ENCODE measurements at regions not wholly inside any gene's neighbourhood (a gene's known extent, or its start where the extent isn't known, plus 50 kb on each side); places are given as distances from the start of the nearest gene placed in this dataset.

DNA sequence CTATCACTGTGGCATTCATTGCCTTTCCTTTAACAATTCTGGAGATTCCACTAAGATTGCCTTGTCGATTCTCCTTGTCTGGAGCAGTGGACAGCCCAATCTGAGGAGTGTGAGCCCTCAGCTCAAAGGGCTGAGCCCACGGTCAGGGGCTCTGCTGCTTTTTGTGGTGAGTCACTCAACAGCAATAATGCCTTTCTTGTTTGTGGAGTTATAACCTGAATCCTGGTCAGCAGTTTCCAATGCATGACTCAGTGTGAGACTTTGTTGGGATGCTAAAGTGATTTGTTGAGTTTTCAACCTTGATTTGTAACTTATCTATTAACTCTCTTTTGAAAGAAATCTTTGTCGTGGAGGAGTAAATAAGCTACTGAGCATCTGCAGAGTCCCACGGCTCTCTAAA, 183.5 kb downstream of the TJP1 start:
- no peak for FAIRE-seq
- dilution Hi-C loops (cut with MboI; ENCODE audit: extremely low pct_ligation_motif_present, low sequenced_read_pairs), result no loop called here

DNA sequence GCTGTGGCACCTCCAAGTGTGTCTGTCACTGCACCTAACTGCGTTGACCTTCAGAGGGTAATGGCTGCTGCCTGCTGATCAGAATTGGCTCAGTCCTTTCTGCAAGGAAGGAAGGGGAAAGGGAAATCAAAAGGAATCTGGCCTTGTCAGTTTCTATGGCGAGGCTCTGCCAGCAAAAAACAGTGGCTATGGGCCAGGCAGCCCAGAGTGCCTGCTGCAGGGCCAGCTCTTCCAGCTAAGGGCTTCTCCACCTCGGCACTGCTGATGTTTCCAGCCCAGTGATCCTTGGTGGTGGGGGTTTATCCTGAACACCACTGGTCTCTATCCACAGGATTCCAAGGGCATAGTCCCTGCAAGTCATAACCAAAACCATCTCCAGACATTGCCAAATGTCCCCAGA, 184.3 kb downstream of the TJP1 start:
- no peaks in the 10 kb centered on the region for H3K4me1 ChIP-seq (ENCODE audit: control insufficient read depth, extremely low read depth, insufficient read depth, low read length)
- H3K27ac ChIP-seq (ENCODE audit: control insufficient read depth, insufficient read depth, low read length), result no peak overlapping the region
- no peaks in the 10 kb centered on the region for H3K9me3 ChIP-seq (ENCODE audit: control insufficient read depth, low read depth, low read length)
- H3K4me3 ChIP-seq (ENCODE audit: control insufficient read depth in 2 of 3, extremely low read depth in 1 of 3, insufficient read depth in 2 of 3, low read depth in 1 of 3, low read length in 3 of 3), result no peak overlapping the region
- H3K9ac ChIP-seq (ENCODE audit: control insufficient read depth, extremely low read depth, insufficient read depth, low read length), result no peak overlapping the region
- no peaks in the 10 kb centered on the region for H3K9me1 ChIP-seq (ENCODE audit: control insufficient read depth, extremely low read depth, insufficient read depth, low read length)
- no peak overlapping the region for H2AFZ ChIP-seq (ENCODE audit: control insufficient read depth, low read length)
- dilution Hi-C loops (cut with MboI; ENCODE audit: extremely low pct_ligation_motif_present, low sequenced_read_pairs), result no loop called here
- H4K20me1 ChIP-seq (ENCODE audit: control insufficient read depth, extremely low read depth, insufficient read depth, low read length), result no peaks in the 10 kb centered on the region
- H3K27me3 ChIP-seq (ENCODE audit: control insufficient read depth, extremely low read depth, insufficient read depth, low read length), result no peaks in the 10 kb centered on the region
- H3K4me2 ChIP-seq (ENCODE audit: control insufficient read depth, extremely low read depth, insufficient read depth, low read depth, low read length), result no peak overlapping the region
- no peaks in the 10 kb centered on the region for H3K79me2 ChIP-seq (ENCODE audit: control insufficient read depth, insufficient read depth, low read length)
- TF ChIP-seq, protein P1, sequence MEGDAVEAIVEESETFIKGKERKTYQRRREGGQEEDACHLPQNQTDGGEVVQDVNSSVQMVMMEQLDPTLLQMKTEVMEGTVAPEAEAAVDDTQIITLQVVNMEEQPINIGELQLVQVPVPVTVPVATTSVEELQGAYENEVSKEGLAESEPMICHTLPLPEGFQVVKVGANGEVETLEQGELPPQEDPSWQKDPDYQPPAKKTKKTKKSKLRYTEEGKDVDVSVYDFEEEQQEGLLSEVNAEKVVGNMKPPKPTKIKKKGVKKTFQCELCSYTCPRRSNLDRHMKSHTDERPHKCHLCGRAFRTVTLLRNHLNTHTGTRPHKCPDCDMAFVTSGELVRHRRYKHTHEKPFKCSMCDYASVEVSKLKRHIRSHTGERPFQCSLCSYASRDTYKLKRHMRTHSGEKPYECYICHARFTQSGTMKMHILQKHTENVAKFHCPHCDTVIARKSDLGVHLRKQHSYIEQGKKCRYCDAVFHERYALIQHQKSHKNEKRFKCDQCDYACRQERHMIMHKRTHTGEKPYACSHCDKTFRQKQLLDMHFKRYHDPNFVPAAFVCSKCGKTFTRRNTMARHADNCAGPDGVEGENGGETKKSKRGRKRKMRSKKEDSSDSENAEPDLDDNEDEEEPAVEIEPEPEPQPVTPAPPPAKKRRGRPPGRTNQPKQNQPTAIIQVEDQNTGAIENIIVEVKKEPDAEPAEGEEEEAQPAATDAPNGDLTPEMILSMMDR (optimal IDR thresholded peaks at IDR 0.05 in 1 of 3, IDR thresholded peaks at IDR 0.05 in 1 of 3, conservative IDR thresholded peaks at IDR 0.05 in 1 of 3; ENCODE audit: extremely low read depth in 1 of 3, insufficient read depth in 2 of 3, low read length in 3 of 3), result no peak
- no peak for TF ChIP-seq EZH2 (IDR thresholded peaks at IDR 0.05; ENCODE audit: low read length)
- FAIRE-seq, result no peak
- DNase-seq (ENCODE audit: low read depth, low spot score), result no peak
- H3K36me3 ChIP-seq (ENCODE audit: control insufficient read depth in 2 of 2, extremely low read depth in 1 of 2, insufficient read depth in 2 of 2, low read length in 2 of 2), result no peaks in the 10 kb centered on the region

More for the DNA sequence above, 183.5 kb downstream of the TJP1 start:
- Histone ChIP-seq H3K36me3 (ENCODE audit: control insufficient read depth in 2 of 2, extremely low read depth in 1 of 2, insufficient read depth in 2 of 2, low read length in 2 of 2) (no peaks in the 10 kb centered on the region), H3K9me3 (ENCODE audit: control insufficient read depth, low read depth, low read length) (no peaks in the 10 kb centered on the region), H3K79me2 (ENCODE audit: control insufficient read depth, insufficient read depth, low read length) (no peaks in the 10 kb centered on the region), H3K4me3 (ENCODE audit: control insufficient read depth in 2 of 3, extremely low read depth in 1 of 3, insufficient read depth in 2 of 3, low read depth in 1 of 3, low read length in 3 of 3) (no peak overlapping the region), H3K4me1 (ENCODE audit: control insufficient read depth, extremely low read depth, insufficient read depth, low read length) (no peaks in the 10 kb centered on the region), H3K27ac (ENCODE audit: control insufficient read depth, insufficient read depth, low read length) (no peak overlapping the region), H3K9ac (ENCODE audit: control insufficient read depth, extremely low read depth, insufficient read depth, low read length) (no peak overlapping the region), H2AFZ (ENCODE audit: control insufficient read depth, low read length) (no peak overlapping the region), H3K9me1 (ENCODE audit: control insufficient read depth, extremely low read depth, insufficient read depth, low read length) (no peaks in the 10 kb centered on the region), H3K27me3 (ENCODE audit: control insufficient read depth, extremely low read depth, insufficient read depth, low read length) (no peaks in the 10 kb centered on the region), H4K20me1 (ENCODE audit: control insufficient read depth, extremely low read depth, insufficient read depth, low read length) (no peaks in the 10 kb centered on the region), H3K4me2 (ENCODE audit: control insufficient read depth, extremely low read depth, insufficient read depth, low read depth, low read length) (no peak overlapping the region)
- no peak for DNase-seq (ENCODE audit: low read depth, low spot score)
- TF ChIP-seq, protein P1 (optimal IDR thresholded peaks at IDR 0.05 in 1 of 3, IDR thresholded peaks at IDR 0.05 in 1 of 3, conservative IDR thresholded peaks at IDR 0.05 in 1 of 3; ENCODE audit: extremely low read depth in 1 of 3, insufficient read depth in 2 of 3, low read length in 3 of 3), result no peak
- TF ChIP-seq EZH2 (IDR thresholded peaks at IDR 0.05; ENCODE audit: low read length), result no peak
